ENCODE measurements at regions not wholly inside any gene's neighbourhood (a gene's known extent, or its start where the extent isn't known, plus 50 kb on each side); places are given as distances from the start of the nearest gene placed in this dataset.

DNA sequence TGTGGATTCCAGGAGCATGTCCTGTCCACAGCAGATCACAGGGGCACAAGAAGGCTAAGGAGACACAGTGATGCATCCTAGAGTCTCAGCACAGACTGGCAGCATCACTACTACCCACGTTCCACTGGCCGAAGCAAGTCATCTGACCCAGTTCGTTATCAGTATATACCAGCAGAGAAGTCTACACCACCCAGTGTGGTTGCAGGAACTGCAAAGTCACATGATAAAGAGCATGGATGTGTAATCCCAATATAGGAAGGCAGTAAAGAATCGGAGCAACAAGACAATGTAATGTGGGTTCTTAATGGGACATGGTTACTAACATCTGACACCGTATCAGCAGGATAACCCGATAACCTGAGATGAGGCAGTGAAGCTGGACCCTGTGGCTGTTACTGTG is 246.6 kb downstream of the RRAGC start:
- H3K9ac ChIP-seq (ENCODE audit: low read length): no peak overlapping the region
- no peak overlapping the region for H3K4me3 ChIP-seq (ENCODE audit: low read depth, low read length, poor library complexity, severe bottlenecking)
- H3K27me3 ChIP-seq (ENCODE audit: insufficient read depth, low read length): no peaks in the 10 kb centered on the region; the same call in 1 of the 2 replicates
- H3K27ac ChIP-seq (ENCODE audit: low read depth, low read length, poor library complexity, severe bottlenecking): no peak overlapping the region
- TF ChIP-seq EZH2 (IDR thresholded peaks at IDR 0.05; ENCODE audit: borderline replicate concordance, low read length) (no peak), CTCF (IDR thresholded peaks at IDR 0.05; ENCODE audit: low read length) (no peak)
- no peaks in the 10 kb centered on the region for H3K79me2 ChIP-seq (ENCODE audit: insufficient read depth, low read length)
- H3K4me2 ChIP-seq (ENCODE audit: low read length): no peak overlapping the region
- H3K9me2 ChIP-seq (ENCODE audit: low read depth, low read length): no peaks in the 10 kb centered on the region
- no peaks in the 10 kb centered on the region for H3K4me1 ChIP-seq (ENCODE audit: insufficient read depth, low read length, severe bottlenecking)
- H4K20me1 ChIP-seq (ENCODE audit: insufficient read depth, low read length): no peaks in the 10 kb centered on the region
- no peaks in the 10 kb centered on the region for H3F3A ChIP-seq (ENCODE audit: insufficient read depth, low read length)
- no peak overlapping the region for H2AFZ ChIP-seq (ENCODE audit: low read length)
- no peaks in the 10 kb centered on the region for H3K36me3 ChIP-seq (ENCODE audit: insufficient read depth, low read length)
- H3K9me3 ChIP-seq (ENCODE audit: low read length): no peaks in the 10 kb centered on the region

DNA sequence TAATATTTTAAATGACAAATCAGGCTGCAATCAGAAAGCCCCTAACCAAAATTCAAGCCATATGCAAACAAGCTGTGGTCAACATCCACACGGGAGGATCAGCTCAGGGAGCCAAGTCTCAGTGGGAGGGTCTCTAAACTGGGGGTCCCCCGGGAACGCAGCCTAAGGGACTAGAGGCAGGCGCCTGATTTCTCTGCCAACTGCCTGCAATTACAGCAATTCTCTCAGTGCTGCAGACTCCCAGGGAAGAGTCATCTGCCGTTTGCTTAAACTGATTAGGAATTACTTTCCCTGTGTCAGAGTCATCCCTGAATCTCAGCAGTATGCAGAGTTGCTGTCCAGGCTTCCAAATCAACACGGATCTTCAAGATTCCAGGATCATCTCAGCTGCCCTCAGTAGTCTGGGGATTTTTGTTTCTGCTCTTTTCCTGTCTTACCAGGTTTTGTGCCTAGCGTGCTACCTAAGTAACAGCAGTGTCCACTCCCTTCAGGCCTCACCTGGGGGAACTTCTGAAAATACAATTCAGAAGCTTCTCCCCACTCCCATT is 247.8 kb downstream of the RRAGC start:
- Histone ChIP-seq H3K27me3 (ENCODE audit: insufficient read depth, low read length) (no peaks in the 10 kb centered on the region; the same call in 1 of the 2 replicates), H3K9ac (ENCODE audit: low read length) (no peak overlapping the region), H2AFZ (ENCODE audit: low read length) (no peak overlapping the region), H3K4me2 (ENCODE audit: low read length) (no peak overlapping the region), H3K4me3 (ENCODE audit: low read depth, low read length, poor library complexity, severe bottlenecking) (no peak overlapping the region), H3K79me2 (ENCODE audit: insufficient read depth, low read length) (no peaks in the 10 kb centered on the region), H3K36me3 (ENCODE audit: insufficient read depth, low read length) (no peaks in the 10 kb centered on the region), H3K27ac (ENCODE audit: low read depth, low read length, poor library complexity, severe bottlenecking) (no peak overlapping the region), H3K9me3 (ENCODE audit: low read length) (no peaks in the 10 kb centered on the region), H4K20me1 (ENCODE audit: insufficient read depth, low read length) (no peaks in the 10 kb centered on the region), H3F3A (ENCODE audit: insufficient read depth, low read length) (no peaks in the 10 kb centered on the region), H3K4me1 (ENCODE audit: insufficient read depth, low read length, severe bottlenecking) (no peaks in the 10 kb centered on the region), H3K9me2 (ENCODE audit: low read depth, low read length) (no peaks in the 10 kb centered on the region)
- TF ChIP-seq CTCF (IDR thresholded peaks at IDR 0.05; ENCODE audit: low read length): no peak
- TF ChIP-seq EZH2 (IDR thresholded peaks at IDR 0.05; ENCODE audit: borderline replicate concordance, low read length): no peak

DNA sequence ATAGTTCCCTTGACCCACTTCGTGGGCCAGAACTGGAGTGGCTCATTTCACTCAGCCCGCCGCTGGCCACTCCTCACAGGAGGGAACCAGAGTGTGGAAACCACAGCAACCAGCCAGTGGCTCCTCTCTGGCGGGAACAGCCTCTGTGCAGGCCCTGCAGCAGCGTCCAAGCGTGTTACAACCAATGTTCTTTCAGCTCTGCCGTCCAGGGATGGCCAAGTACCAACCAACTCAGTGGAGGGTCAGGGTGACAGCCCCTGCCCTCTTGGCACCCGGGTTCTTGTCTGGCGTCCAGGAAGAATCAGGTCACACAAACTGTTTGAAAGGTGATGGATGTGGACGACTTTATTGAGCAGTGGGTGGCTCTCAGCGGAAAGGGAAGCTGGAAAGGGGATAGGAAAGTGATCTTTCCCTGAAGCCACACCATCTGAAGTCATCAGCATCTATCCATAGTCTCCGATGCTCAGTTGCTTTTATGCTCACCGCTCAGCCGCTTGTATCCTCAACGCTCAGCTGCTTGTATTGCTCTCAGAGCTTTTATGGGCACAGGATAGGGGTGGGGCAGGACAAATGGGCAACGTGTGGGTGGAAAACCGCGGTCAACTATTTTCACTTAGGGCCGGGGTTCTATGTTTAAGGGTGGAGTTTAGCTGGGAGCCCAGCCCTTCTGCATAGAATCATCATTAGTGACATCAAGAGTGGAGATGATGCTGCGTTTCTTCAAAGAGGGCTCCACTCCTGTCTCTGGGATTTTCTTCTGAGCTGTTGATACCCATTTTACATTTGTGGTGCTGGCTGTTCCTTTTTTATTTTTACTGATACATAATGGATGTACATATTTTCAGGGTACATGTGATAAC is 250.2 kb downstream of the RRAGC start:
- Histone ChIP-seq H3F3A (ENCODE audit: insufficient read depth, low read length) (no peaks in the 10 kb centered on the region), H2AFZ (ENCODE audit: low read length) (no peak overlapping the region), H3K27me3 (ENCODE audit: insufficient read depth, low read length) (no peaks in the 10 kb centered on the region; the same call in 1 of the 2 replicates), H3K79me2 (ENCODE audit: insufficient read depth, low read length) (no peaks in the 10 kb centered on the region), H3K9me3 (ENCODE audit: low read length) (no peaks in the 10 kb centered on the region), H3K4me3 (ENCODE audit: low read depth, low read length, poor library complexity, severe bottlenecking) (no peak overlapping the region), H3K9me2 (ENCODE audit: low read depth, low read length) (no peaks in the 10 kb centered on the region), H4K20me1 (ENCODE audit: insufficient read depth, low read length) (no peaks in the 10 kb centered on the region), H3K4me2 (ENCODE audit: low read length) (no peak overlapping the region), H3K9ac (ENCODE audit: low read length) (no peak overlapping the region), H3K27ac (ENCODE audit: low read depth, low read length, poor library complexity, severe bottlenecking) (no peak overlapping the region), H3K4me1 (ENCODE audit: insufficient read depth, low read length, severe bottlenecking) (no peaks in the 10 kb centered on the region), H3K36me3 (ENCODE audit: insufficient read depth, low read length) (no peaks in the 10 kb centered on the region)
- TF ChIP-seq CTCF (IDR thresholded peaks at IDR 0.05; ENCODE audit: low read length): no peak
- TF ChIP-seq EZH2 (IDR thresholded peaks at IDR 0.05; ENCODE audit: borderline replicate concordance, low read length): no peak

Data from OCI-LY1 (cell line).